Erythroblast (primary cell): ENCODE measurements at regions not wholly inside any gene's neighbourhood (a gene's known extent, or its start where the extent isn't known, plus 50 kb on each side); places are given as distances from the start of the nearest gene placed in this dataset.

Source experiments
- DNase-seq, 2 experiments: peaks; one replicate each; lab custom pipeline; 2025; lab: John Stamatoyannopoulos, UW
- GATA1 ChIP-seq: IDR thresholded peaks from 2 replicates; pipeline ENCODE4 v1.6.1; 2011; ENCODE audit warnings: low read depth, mild to moderate bottlenecking, control low read depth, low read length, moderate library complexity
- POLR2A ChIP-seq: IDR thresholded peaks from 2 replicates; pipeline ENCODE4 v1.6.1; 2011; ENCODE audit warnings: mild to moderate bottlenecking, low read length

DNA sequence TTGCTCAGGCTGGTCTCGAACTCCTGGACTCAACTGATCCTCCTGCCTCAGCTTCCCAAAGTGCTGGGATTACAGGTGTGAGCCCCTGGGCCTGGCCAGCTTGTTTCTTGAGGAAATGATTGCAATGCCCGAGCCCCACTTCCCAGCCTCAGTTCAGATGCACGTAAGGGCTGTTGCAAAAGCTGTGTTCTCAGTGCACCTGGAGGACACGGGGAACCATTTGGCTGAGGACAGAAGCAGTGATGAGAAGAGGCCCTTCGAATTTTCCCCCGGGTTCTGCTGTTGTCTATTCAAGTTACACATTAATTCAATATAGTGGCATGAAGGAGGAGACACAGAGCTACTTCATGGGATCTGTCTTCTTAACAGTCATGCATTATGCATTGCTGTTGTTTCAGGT lies 78.8 kb upstream of the WDR26 start:
- no peak for TF ChIP-seq GATA1
- DNase-seq, result no peak

DNA sequence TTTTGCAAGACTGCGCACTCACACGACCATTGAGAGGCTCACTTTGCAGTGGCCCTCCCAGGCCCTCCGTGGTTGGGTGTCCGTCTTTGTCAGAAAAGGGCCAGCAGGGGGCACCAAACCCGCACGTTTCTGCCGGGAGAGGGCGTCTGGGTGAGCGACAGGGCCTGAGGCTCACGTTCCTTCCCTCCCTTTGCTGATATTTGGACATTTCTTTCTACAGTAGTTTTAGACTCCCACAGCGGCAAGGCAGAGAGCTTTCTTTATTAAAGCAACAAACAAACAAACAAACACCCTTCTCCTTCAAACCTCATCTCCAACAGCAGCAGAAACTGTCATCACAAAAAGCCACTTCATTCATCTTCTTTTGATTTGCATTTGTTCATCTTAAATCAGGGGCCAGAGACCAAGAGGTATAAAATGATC lies 79.2 kb upstream of the WDR26 start:
- no peak for TF ChIP-seq GATA1
- TF ChIP-seq POLR2A, result no peak
- DNase-seq, result peak; percentile 83 to 91

DNA sequence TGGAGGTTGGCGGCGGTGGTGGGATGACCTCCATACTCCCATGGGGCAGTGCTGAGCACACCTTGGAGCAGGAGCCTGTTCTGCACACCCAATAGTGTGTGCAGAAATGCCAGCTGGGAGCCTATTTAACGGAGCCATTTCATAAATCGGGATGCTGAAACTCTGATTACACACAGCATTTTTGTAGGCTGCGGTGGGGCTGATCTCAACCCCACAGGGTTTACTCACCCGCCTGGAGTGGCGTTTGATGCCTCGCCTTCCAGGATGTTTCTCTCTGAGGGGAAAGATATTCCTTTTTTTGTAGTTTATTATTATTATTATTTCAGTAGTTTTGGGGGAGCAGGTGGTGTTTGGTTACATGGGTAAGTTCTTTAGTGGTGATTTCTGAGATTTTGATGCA lies 82.6 kb upstream of the WDR26 start:
- DNase-seq, result no peak
- TF ChIP-seq GATA1, result no peak
- no peak for TF ChIP-seq POLR2A

DNA sequence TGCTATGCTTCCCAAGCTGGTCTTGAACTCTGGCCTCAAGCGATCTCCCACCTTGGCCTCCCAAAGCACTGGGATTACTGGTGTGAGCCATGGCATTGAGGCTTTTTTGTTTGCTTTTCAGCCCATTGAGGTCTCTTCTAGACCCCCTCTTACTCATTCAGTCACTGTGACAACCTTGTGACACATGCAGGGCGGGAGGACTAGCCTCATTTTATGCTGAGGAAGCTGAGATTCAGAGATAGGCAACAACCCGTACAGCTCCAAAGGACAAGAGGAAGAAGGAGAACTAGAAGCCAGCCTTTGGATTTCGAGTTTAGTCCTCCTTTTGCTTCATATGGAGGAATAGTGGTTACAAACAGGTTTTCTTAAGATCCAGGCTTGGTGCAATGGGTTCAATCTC lies 83.9 kb upstream of the WDR26 start:
- no peak for TF ChIP-seq GATA1
- no peak for TF ChIP-seq POLR2A
- no peak for DNase-seq

DNA sequence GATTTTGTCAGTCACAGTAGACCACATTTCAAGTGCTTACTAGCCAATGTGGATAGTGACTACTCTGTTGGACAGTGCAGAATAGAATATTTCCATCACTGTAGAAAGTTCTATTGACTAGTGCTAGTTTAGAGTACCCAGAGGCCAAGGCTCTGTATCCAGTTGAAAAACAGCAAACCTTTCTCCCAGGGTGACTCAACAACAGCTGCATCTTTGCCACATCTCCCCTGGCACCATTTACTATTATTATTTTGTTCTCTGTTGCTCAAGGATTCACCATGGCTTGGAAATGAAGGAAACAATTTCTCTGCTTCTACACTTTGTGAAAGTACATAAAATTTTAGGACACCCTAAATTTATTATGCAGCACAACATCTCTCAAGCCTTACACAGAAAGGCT lies 85.3 kb upstream of the WDR26 start:
- no peak for TF ChIP-seq POLR2A
- TF ChIP-seq GATA1, result no peak
- DNase-seq, result no peak

DNA sequence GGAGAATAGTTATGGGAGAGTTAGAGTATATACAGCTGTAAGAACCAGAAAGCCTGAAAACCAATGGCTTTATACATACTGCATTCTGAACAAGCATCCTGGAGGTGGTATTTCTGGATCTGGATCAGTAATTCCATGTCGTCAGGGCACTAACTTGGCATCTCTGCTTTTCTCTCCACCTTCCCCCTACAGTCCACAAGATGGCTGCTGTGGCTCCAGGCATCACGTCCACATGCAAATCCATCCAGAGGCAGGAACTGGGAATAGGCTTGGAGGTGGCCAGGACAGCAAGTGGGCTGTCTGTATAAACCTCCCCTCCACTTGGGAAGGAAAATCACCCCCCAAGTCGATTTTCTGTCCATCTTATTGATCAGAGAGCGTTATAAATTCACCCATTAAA lies 86.2 kb upstream of the WDR26 start:
- no peak for DNase-seq
- TF ChIP-seq GATA1 (no peak), POLR2A (no peak)

DNA sequence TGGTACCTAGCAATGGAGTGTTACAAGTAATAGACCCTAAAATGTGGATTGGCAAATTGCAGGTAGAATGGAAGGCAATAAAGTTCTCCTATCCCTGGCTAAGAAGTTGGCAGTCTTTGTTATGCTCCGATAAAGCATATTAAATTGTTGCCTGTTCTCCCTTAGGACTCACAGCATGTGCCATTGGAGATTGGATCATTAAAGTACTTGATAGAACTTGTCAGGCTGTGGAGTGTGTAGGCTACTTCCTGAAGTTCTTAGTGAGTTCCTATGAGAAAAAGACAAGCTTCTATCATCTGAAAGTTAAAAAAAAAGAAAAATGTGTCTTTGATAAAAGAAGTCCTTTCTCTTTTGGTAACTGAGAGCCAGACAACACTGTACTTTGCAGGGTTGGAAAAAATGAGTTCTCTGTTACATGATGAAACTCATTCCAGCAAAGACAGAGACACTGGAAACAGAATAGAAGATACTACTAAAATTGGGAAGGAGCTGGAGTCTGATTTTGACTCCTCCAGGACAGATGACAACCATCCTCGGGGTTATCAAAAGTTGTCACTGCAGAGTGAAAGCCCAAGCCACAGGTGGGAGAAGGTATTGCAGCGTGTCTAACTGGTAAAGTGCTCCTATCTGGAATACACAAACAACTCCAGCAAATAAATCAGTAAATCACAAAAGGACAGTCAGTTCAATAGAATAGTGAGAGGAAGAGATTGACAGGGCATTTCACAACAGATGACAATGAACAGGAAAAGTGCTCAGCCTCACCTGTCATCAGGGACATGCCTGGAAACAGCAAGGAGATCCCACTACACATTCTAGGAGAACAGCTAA lies 87.5 kb upstream of the WDR26 start:
- DNase-seq, result no peak

DNA sequence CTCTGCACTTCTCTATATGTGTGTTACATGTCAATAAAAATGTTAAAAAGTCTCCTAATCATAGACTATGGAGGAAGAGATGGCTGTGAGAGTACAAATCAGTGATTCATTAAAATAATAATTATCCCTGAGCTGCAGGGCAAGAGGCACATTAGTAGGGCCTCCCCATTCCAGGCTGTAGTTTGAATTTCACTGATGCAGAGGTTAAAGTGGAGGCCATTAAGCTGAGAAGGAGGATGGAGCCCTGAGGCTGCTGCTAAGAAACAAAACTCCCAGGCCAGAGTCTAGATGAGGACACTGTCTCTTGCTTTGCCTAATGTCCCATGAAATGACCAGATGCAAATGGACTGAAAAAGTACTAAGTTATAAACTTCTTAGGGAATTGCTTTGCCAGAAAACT lies 89.1 kb upstream of the WDR26 start:
- TF ChIP-seq POLR2A (no peak), GATA1 (no peak)
- no peak for DNase-seq

More for the DNA sequence above, 87.5 kb upstream of the WDR26 start:
- no peak for TF ChIP-seq GATA1
- no peak for TF ChIP-seq POLR2A

DNA sequence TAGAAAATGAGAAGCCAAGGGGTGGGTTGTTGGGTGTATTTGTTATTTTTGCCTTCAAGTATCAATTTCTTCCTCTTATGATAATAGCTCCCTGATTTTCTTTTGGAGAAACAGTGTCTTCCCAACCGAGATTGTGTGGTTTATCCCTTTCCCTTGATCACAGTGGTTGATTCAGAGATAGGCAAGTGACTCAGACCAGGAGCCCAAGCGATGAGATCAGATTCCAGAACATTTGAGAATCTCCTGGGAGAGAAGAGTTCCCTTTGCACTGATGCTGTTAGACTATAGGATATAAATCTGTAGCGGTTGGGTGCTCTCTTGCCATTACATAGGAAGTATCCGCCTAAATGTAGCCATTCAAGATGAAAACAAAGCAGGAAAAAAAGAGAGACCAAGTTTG lies 90.1 kb upstream of the WDR26 start:
- TF ChIP-seq GATA1, result no peak
- no peak for TF ChIP-seq POLR2A
- DNase-seq, result no peak

DNA sequence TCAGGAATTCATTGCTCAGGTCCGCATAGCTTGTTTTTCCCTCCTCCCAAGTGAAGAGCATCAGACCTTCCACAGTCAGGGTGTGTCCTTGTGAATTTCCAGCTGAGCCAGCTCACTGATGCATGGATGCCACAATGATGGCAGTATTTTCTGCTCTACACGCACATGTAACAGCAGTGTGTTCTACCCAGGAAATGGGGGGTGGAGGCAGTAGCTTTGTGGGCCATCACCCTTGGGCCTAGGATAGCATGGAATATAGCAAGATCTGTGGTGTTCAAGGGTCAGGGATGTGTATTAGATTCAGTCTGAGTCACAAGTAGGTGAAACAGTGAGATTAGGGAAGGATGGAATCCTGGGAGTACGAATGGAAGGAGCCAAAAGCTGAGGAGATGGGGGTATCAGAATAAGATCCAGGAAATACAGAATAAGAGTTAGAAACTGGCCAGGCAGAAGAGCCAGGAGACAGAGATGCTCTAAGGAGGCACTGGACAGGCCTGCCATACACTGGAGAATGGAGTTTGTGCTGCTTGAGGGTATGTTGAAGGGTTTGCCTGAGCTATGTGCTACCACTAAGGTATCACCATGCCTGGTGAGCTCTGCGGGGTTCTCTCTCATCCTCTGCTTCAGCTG lies 90.6 kb upstream of the CNIH3 start:
- TF ChIP-seq POLR2A (no peak), GATA1 (no peak)
- no peak for DNase-seq

DNA sequence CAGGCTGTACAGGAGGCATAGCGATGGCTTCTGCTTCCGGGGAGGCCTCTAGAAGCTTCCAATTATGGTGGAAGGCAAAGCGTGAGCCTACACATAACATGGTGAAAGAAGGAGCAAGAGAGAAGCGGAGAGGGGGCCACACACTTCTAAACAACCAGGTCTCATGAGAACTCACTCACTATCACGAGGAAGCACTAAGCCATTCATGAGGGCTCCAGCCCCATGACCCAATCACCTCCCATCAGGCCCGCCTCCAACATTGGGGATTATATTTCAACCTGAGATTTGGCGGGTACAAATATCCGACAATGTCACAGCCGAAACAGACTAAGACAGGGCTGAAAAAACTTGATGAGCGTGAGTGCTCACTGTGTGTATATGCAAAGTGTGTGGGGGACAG lies 89.3 kb upstream of the CNIH3 start:
- DNase-seq, result no peak
- TF ChIP-seq GATA1 (no peak), POLR2A (no peak)

DNA sequence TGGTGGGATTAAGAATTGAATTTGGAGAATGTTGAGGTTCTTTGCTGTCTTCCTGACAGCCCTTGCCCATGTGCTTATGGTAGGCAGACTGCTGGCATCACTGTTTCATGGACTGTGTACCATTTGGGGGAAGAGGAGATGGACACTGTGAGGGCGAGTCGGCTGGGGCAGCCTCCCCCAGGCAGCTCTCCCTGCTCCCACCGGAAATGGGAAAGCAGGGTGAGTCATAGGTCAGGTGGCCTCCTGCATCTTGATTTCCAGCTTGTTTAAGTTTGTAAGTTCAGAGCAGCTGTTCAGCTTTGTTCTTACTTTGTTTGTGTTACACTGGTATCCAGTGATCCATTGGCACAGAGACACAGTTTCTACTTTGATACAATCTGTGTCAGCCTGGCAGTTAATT lies 87.2 kb upstream of the CNIH3 start:
- no peak for DNase-seq
- TF ChIP-seq GATA1, result no peak
- no peak for TF ChIP-seq POLR2A

DNA sequence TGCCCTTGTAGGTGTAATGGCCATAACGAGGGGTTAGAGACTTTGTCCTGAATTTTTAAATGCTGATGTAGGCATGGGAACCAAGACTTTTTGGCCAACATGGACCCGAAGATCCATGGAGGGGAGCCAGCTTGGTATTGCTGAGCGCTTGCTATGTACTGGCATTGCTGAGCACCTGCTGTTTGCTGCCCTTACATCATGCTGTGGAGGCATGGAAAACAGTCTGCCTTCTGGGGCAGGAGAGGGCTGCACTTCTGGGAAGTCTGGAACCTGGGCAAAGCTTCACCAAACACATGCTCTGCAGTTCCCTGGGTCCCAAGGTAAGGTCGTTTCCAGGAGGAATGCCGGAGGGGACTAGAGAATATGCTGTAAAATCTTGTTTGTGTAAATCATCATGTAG lies 86.3 kb upstream of the CNIH3 start:
- no peak for DNase-seq

DNA sequence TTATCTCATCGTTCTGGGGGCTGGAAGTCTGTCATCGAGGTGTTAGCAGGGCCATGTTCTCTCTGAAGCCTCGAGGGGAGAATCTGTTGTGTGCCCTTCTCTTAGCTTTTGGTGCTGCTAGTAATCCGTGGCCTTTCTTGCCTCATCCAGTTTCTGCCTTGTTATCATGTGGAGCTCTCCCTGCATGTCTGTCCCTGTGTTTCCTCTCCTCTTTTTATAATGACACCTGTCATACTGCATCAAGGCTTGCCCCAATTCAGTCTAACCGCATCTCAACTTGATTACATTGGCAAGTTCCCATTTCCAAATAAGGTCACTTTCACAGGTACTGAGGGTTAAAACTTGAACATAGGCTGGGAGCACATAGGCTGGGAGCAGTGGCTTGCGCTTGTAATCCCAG lies 82.6 kb upstream of the CNIH3 start:
- DNase-seq, result no peak
- TF ChIP-seq POLR2A (no peak), GATA1 (no peak)

More for the DNA sequence above, 86.3 kb upstream of the CNIH3 start:
- TF ChIP-seq GATA1, result no peak
- no peak for TF ChIP-seq POLR2A

DNA sequence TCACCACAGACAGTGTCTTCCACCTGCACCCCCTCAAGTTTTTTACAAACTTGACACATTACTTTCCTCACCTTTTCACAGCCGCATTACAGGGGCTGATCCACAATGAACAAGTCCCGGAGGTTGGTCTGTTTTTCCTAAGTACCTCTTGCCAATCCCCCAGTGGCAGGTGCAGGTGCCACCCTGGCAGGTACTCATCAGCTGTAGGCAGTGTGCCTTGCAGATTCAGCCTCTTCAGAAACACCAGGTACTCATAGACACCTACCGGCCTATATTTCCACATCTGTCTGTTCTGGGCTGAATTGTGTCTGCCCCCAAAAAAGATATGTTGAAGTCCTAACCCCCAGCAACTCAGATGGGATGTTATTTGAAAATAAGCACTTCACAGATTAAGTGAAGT lies 81.4 kb upstream of the CNIH3 start:
- no peak for DNase-seq
- TF ChIP-seq POLR2A (no peak), GATA1 (no peak)

DNA sequence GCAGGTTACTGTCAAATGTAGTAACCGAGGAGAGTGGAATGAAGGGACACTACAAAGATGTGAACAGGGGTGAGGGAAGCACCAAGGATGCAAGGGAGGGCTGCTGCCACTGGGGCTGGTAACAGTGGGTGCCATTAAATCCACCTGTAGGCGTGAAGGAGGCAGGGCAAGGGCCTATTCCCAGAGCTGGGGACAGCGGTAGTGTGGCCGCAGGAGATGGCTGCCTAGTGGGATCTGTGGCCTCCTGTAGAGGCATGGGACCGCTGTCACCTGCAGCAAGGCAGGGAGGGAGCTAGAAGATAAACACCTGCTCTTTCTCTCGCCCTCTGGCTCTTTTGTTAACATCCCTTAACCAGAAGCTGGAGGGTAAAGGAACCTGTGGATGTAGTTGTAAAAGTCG lies 80.5 kb upstream of the CNIH3 start:
- no peak for TF ChIP-seq GATA1
- TF ChIP-seq POLR2A, result no peak
- no peak for DNase-seq

DNA sequence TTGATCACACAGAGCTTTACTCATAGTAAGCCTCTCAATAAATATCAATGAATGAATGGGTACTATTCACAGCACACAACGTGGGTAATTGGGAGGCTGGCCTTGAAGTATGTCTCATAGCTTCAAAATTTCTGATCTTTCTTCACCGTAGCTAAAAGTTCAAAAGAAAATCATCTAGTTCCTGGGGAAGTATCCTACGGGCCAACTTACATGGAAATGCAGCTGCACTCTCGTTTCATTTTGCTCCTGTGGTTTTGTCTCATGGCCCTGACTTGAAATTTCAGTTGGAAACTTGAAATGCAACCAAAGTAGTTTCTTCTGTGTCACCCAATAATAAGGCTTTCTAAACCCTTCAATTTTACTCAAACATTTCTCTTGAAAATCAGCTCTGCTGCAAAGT lies 76.1 kb upstream of the CNIH3 start:
- TF ChIP-seq POLR2A (no peak), GATA1 (no peak)
- no peak for DNase-seq
